Heart right ventricle (tissue), 16 donors: ENCODE measurements at regions not wholly inside any gene's neighbourhood (a gene's known extent, or its start where the extent isn't known, plus 50 kb on each side); places are given as distances from the start of the nearest gene placed in this dataset.

Experiments used
- ATAC-seq, 8 donors: fragments of 200-7000 bp; cut with Tn5 transposase; one replicate each; pipeline ENCODE4 v1.9.1; 2020; ENCODE audit warnings: mild to moderate bottlenecking in 8 of 8, moderate library complexity in 8 of 8, moderate number of reproducible peaks in 1 of 8
- DNase-seq, 2 donors: peaks; one replicate each; pipeline ENCODE4 v3.0.0-alpha.2; 2020
- H3K27ac ChIP-seq, 10 donors: fragments of 200-600 bp; sonication (generic) in 2 of 10; one replicate each; pipeline versions ENCODE4 v1.5.0 to v1.8.0; 2020 to 2022; ENCODE audit warnings: mild to moderate bottlenecking in 3 of 10
- H3K27me3 ChIP-seq, 7 donors: fragments of 200-600 bp; one replicate each; pipeline ENCODE4 v1.8.0; 2021 to 2022; ENCODE audit warnings: mild to moderate bottlenecking in 2 of 7
- H3K36me3 ChIP-seq, 9 donors: fragments of 200-600 bp; sonication (generic) in 1 of 9; one replicate each; pipeline versions ENCODE4 v1.5.0 to v1.8.0; 2020 to 2022; ENCODE audit warnings: mild to moderate bottlenecking in 2 of 9
- H3K4me1 ChIP-seq, 9 donors: fragments of 200-600 bp; sonication (generic) in 1 of 9; one replicate each; pipeline versions ENCODE4 v1.5.0 to v1.8.0; 2020 to 2022; ENCODE audit warnings: mild to moderate bottlenecking in 4 of 9
- H3K4me3 ChIP-seq, 10 donors: fragments of 200-600 bp; sonication (generic) in 2 of 10; one replicate each; pipeline versions ENCODE4 v1.5.0 to v1.8.0; 2020 to 2022; ENCODE audit warnings: mild to moderate bottlenecking in 7 of 10, moderate library complexity in 2 of 10
- H3K9me3 ChIP-seq, 11 donors: fragments of 200-600 bp in 10 of 11; sonication (generic) in 2 of 11; one replicate each; pipeline versions ENCODE4 v1.5.0 to v1.8.0; 2013 to 2022; ENCODE audit warnings: mild to moderate bottlenecking in 2 of 11, control low read depth in 1 of 11, moderate library complexity in 1 of 11
- CTCF ChIP-seq, 9 donors: fragments of 200-600 bp; sonication (generic) in 2 of 9; IDR thresholded peaks; one replicate each; pipeline versions ENCODE4 v1.5.0 to v1.8.0; 2021 to 2022; ENCODE audit warnings: antibody characterized with exemption in 9 of 9, mild to moderate bottlenecking in 5 of 9, moderate library complexity in 1 of 9
- WGBS, 2 donors: extraction: QIAGEN DNeasy Blood & Tissue Kit; methylation state at CpG; one replicate each; pipeline ENCODE4 v1.1.7; 2013; ENCODE audit warnings: inconsistent platforms in 1 of 2; 5-methylcytosine and 5-hydroxymethylcytosine counted together
- intact Hi-C, 10 donors: fragments of 100-400 bp; cut with DNase I; formaldehyde crosslinking; loops; one replicate each; pipeline versions ENCODE4 v1.11.1 to v1.14.2; 2022
- donor health status: Arrhythmogenic right ventricular cardiomyopathy.
- donor health status: ischemic (EF 13 %, LVEDD 7.1; RV severe dilation, severe dysfunction).
- donor health status: healthy with polysubstance abuse.
- donor health status: DM: no; HTN: yes; CAD: no.
- donor health status: DM: no; HTN: no; CAD: no.
- donor health status: ischemic (EF 25% LVEDD 6.9; RV normal size, moderate dysfunction).
- donor health status: ischemic (EF 25% LVEDD 5.7; RV mildly dilated, moderate dysfunction).
- donor health status: healthy.
- donor health status: DM: yes; HTN: yes; CAD: no.
- donor health status: Ischemic cardiomyopathy.
- donor health status: ischemic (EF 35%, LVEDD 5.7; RV mildly dilated, moderate dysfunction).
- donor health status: nonischemic (EF 11% LVEDD 7.7; RV severe dilation, severe dysfunction).
- donor health status: DM: yes; HTN: yes; CAD: no.
- donor health status: PGD.
- donor health status: ischemic (EF 29% LVEDD 5.4; RV normal size, mild dysfunction).
- donor health status: nonischemic (EF 23%, LVEDD 6.1; RV moderate dilation, normal function).

GRCh38 chr13:109425821-109426689 is 360.3 kb downstream of the IRS2 start:
- intact Hi-C loops, result no loop called here
- Histone ChIP-seq H3K27ac (no peak overlapping the region), H3K27me3 (peaks cover 0 to 6% (median 0%) of the 10 kb centered on the region in 7 donors), H3K4me1 (no peaks in the 10 kb centered on the region), H3K4me3 (no peak overlapping the region), H3K36me3 (no peaks in the 10 kb centered on the region), H3K9me3 (no peaks in the 10 kb centered on the region)
- DNase-seq, result no peak
- no peak for TF ChIP-seq CTCF (IDR thresholded peaks at IDR 0.05)
- ATAC-seq, result no peak
- 80 to 88% methylated on average over 5 of the region's 5 CpGs for WGBS, 2 donors

GRCh38 chr13:109422161-109422560 is 364.2 kb downstream of the IRS2 start:
- Histone ChIP-seq H3K36me3 (no peaks in the 10 kb centered on the region), H3K4me3 (no peak overlapping the region), H3K27ac (no peak overlapping the region), H3K4me1 (no peaks in the 10 kb centered on the region), H3K27me3 (peaks cover 0 to 6% (median 0%) of the 10 kb centered on the region in 7 donors), H3K9me3 (no peaks in the 10 kb centered on the region)
- intact Hi-C loops, result no loop called here
- no peak for DNase-seq
- 61 to 69% methylated on average over 4 of the region's 4 CpGs for WGBS, 2 donors
- ATAC-seq, result no peak
- no peak for TF ChIP-seq CTCF (IDR thresholded peaks at IDR 0.05)

GRCh38 chr13:109419896-109420295 is 366.5 kb downstream of the IRS2 start:
- H3K9me3 ChIP-seq, result no peaks in the 10 kb centered on the region
- 60 to 82% methylated on average over 4 of the region's 4 CpGs for WGBS, 2 donors
- peaks cover 0 to 6% (median 0%) of the 10 kb centered on the region in 7 donors for H3K27me3 ChIP-seq
- no peaks in the 10 kb centered on the region for H3K36me3 ChIP-seq
- ATAC-seq (no peak), DNase-seq (no peak)
- intact Hi-C loops, result no loop called here
- no peak overlapping the region for H3K27ac ChIP-seq
- no peak overlapping the region for H3K4me3 ChIP-seq
- TF ChIP-seq CTCF (IDR thresholded peaks at IDR 0.05), result no peak
- no peaks in the 10 kb centered on the region for H3K4me1 ChIP-seq

- no peak for ATAC-seq
Measured at GRCh38 chr13:109418111-109418510, 368.3 kb downstream of the IRS2 start.

More at GRCh38 chr13:109418111-109418510, 368.3 kb downstream of the IRS2 start:
- peaks cover 0 to 3% (median 0%) of the 10 kb centered on the region in 7 donors for H3K27me3 ChIP-seq
- peaks cover 0 to under 1% (median 0%) of the 10 kb centered on the region in 9 donors for H3K4me1 ChIP-seq
- TF ChIP-seq CTCF (IDR thresholded peaks at IDR 0.05), result no peak
- intact Hi-C loops, result no loop called here
- DNase-seq, result no peak
- no peak overlapping the region for H3K4me3 ChIP-seq
- no peak overlapping the region for H3K27ac ChIP-seq
- H3K9me3 ChIP-seq, result no peaks in the 10 kb centered on the region
- no peaks in the 10 kb centered on the region for H3K36me3 ChIP-seq
